ENCODE measurements at regions not wholly inside any gene's neighbourhood (a gene's known extent, or its start where the extent isn't known, plus 50 kb on each side); places are given as distances from the start of the nearest gene placed in this dataset.

DNA sequence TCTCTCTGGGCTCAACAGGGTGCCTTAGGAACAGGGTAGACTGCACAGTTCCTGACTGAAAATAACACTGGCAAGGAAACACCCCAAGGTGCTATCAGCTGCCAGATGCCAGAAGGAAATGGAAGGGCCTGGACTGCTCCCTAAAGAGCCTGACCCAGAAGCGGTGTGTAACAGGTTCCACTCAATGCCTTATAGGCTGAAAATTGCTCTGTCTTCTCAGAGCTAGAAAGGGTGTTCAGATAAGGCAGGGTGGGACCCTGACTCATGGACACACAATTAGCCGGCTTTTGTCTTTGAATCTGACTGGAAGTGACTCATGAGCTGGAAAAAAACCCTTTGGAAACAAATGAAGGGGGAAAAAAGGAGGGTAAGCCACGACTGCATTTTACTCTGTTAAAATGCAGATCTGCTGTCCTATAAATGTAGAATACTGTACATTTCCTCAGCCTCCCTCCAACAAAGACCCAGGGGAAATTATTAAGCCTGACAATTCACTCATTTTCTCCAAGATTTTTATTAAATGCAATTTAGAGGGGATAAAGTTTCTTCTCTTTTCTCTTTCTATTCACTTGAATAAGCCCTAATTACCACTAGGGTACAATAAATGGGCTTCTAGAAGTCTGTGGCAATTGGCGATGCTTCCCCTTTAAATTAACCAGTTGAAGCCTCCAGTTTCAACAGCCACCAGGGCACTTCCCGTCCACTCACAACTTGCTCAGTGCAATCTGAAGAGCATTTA, 160.2 kb upstream of the TBL1XR1 start:
- TF ChIP-seq, protein P1, sequence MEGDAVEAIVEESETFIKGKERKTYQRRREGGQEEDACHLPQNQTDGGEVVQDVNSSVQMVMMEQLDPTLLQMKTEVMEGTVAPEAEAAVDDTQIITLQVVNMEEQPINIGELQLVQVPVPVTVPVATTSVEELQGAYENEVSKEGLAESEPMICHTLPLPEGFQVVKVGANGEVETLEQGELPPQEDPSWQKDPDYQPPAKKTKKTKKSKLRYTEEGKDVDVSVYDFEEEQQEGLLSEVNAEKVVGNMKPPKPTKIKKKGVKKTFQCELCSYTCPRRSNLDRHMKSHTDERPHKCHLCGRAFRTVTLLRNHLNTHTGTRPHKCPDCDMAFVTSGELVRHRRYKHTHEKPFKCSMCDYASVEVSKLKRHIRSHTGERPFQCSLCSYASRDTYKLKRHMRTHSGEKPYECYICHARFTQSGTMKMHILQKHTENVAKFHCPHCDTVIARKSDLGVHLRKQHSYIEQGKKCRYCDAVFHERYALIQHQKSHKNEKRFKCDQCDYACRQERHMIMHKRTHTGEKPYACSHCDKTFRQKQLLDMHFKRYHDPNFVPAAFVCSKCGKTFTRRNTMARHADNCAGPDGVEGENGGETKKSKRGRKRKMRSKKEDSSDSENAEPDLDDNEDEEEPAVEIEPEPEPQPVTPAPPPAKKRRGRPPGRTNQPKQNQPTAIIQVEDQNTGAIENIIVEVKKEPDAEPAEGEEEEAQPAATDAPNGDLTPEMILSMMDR (IDR thresholded peaks at IDR 0.05), result no peak
- TF ChIP-seq POLR2AphosphoS5 (IDR thresholded peaks at IDR 0.05), result peak in 1 of 3 donors; percentile 67
- no peak for TF ChIP-seq EP300 (IDR thresholded peaks at IDR 0.05)
